C4-2B (cell line): ENCODE measurements at regions not wholly inside any gene's neighbourhood (a gene's known extent, or its start where the extent isn't known, plus 50 kb on each side); places are given as distances from the start of the nearest gene placed in this dataset.
A peak's percentile ranks its signal among the peaks of the same experiment; 100 is the strongest.

ENCODE experiments used
- ZFX ChIP-seq: fragments of 450-650 bp; IDR thresholded peaks from 2 replicates; pipeline ENCODE4 v1.6.1; 2017
- TF ChIP-seq, protein P1 (sequence below): fragments of 450-650 bp; conservative IDR thresholded peaks from 2 replicates; pipeline ENCODE4 v1.5.1; 2017; ENCODE audit warnings: mild to moderate bottlenecking

DNA sequence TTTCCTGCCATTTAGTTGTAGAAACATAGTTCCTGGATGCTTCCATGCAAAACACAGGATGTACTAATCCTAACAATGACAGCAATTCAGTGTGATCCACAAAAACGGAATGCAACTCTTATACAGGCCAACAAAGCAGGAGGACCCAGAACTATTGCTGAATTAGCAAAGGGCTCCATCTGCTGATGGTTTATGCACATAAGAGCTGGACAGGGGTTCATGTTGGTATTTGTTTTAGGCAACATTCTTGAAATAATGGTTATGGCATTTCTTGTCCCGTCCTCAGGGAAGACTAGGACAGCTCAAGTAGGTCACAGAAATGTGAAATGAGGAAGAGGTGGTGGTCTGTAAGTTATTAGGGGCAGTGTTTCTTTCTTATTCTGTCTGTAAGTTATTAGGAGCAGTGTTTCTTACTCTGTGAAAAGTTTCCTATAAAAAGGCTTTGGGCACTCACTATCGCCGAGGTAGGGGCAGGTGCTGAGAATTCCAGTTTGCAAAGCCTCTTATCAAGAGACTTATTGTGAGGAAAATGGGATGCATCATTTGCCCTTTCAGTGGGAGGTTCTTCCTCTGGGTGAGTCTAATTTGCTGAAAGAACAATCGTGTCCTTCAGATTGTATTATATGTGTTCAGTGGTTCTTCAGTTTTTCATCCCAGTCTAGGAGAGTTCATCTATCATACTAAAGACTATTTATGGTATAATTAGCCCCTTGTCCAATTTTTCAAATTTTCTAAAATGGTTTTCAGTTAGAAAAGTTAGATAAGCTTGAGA lies 171.1 kb downstream of the MCHR2 start:
- TF ChIP-seq, protein P1, sequence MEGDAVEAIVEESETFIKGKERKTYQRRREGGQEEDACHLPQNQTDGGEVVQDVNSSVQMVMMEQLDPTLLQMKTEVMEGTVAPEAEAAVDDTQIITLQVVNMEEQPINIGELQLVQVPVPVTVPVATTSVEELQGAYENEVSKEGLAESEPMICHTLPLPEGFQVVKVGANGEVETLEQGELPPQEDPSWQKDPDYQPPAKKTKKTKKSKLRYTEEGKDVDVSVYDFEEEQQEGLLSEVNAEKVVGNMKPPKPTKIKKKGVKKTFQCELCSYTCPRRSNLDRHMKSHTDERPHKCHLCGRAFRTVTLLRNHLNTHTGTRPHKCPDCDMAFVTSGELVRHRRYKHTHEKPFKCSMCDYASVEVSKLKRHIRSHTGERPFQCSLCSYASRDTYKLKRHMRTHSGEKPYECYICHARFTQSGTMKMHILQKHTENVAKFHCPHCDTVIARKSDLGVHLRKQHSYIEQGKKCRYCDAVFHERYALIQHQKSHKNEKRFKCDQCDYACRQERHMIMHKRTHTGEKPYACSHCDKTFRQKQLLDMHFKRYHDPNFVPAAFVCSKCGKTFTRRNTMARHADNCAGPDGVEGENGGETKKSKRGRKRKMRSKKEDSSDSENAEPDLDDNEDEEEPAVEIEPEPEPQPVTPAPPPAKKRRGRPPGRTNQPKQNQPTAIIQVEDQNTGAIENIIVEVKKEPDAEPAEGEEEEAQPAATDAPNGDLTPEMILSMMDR: peak; percentile 67
- TF ChIP-seq ZFX: no peak
